ENCODE measurements at regions not wholly inside any gene's neighbourhood (a gene's known extent, or its start where the extent isn't known, plus 50 kb on each side); places are given as distances from the start of the nearest gene placed in this dataset.
"Not testable (repeated sequence)": the region's sequence is repeated elsewhere in the genome, so short reads cannot be mapped to it uniquely, and the experiment has no call there.

GRCh38 chr7:101757879-101758278 lies 59.5 kb upstream of the CUX1 start:
- no peak overlapping the region for H3K4me3 ChIP-seq (ENCODE audit: low read depth, low read length, poor library complexity, severe bottlenecking)
- H3K27me3 ChIP-seq (replicated peaks; ENCODE audit: insufficient read depth, low read depth, low read length, poor library complexity) = no peaks in the 10 kb centered on the region
- H3K4me1 ChIP-seq (ENCODE audit: insufficient read depth, low read length, poor library complexity, severe bottlenecking) = no peaks in the 10 kb centered on the region
- POLR2A ChIA-PET (ENCODE audit: low non-redundant PET) = no interaction called here
- intact Hi-C loops (cut with micrococcal nuclease; ENCODE audit: unreplicated experiment) = no loop called here
- no peak for DNase-seq (ENCODE audit: low spot score)
- no peaks in the 10 kb centered on the region for H3K36me3 ChIP-seq (ENCODE audit: insufficient read depth, low read length, poor library complexity, severe bottlenecking)
- TF ChIP-seq EZH2 (IDR thresholded peaks at IDR 0.05; ENCODE audit: borderline replicate concordance, low read depth, low read length, poor library complexity, severe bottlenecking) = no peak
- no peak for TF ChIP-seq CTCF (conservative IDR thresholded peaks at IDR 0.05; ENCODE audit: low read depth, low read length)
- CTCF ChIA-PET = no interaction called here
- BruUV-seq (replicated peaks) = no TSS peak
- H3K27ac ChIP-seq (ENCODE audit: low read depth, low read length, poor library complexity, severe bottlenecking) = no peak overlapping the region
- H3K9me3 ChIP-seq (ENCODE audit: low read depth, low read length, poor library complexity, severe bottlenecking) = no peaks in the 10 kb centered on the region

- H3K9me3 ChIP-seq (ENCODE audit: low read depth, low read length, poor library complexity, severe bottlenecking); intact Hi-C loops (cut with micrococcal nuclease; ENCODE audit: unreplicated experiment); POLR2A ChIA-PET (ENCODE audit: low non-redundant PET); H3K27me3 ChIP-seq (replicated peaks; ENCODE audit: insufficient read depth, low read depth, low read length, poor library complexity); CTCF ChIA-PET; H3K4me3 ChIP-seq (ENCODE audit: low read depth, low read length, poor library complexity, severe bottlenecking); H3K36me3 ChIP-seq (ENCODE audit: insufficient read depth, low read length, poor library complexity, severe bottlenecking); H3K4me1 ChIP-seq (ENCODE audit: insufficient read depth, low read length, poor library complexity, severe bottlenecking); DNase-seq (ENCODE audit: low spot score); BruUV-seq (replicated peaks); H3K27ac ChIP-seq (ENCODE audit: low read depth, low read length, poor library complexity, severe bottlenecking): not testable (repeated sequence)
Observed at GRCh38 chr7:101758519-101758918, 58.9 kb upstream of the CUX1 start.

GRCh38 chr7:101764221-101764620 lies 53.2 kb upstream of the CUX1 start:
- H3K27me3 ChIP-seq (replicated peaks; ENCODE audit: insufficient read depth, low read depth, low read length, poor library complexity) = no peaks in the 10 kb centered on the region
- H3K27ac ChIP-seq (ENCODE audit: low read depth, low read length, poor library complexity, severe bottlenecking) = no peak overlapping the region
- no peak for TF ChIP-seq EZH2 (IDR thresholded peaks at IDR 0.05; ENCODE audit: borderline replicate concordance, low read depth, low read length, poor library complexity, severe bottlenecking)
- no peak for TF ChIP-seq CTCF (conservative IDR thresholded peaks at IDR 0.05; ENCODE audit: low read depth, low read length)
- POLR2A ChIA-PET (ENCODE audit: low non-redundant PET) = no interaction called here
- intact Hi-C loops (cut with micrococcal nuclease; ENCODE audit: unreplicated experiment) = no loop called here
- CTCF ChIA-PET = no interaction called here
- BruUV-seq (replicated peaks) = no TSS peak
- H3K9me3 ChIP-seq (ENCODE audit: low read depth, low read length, poor library complexity, severe bottlenecking) = no peaks in the 10 kb centered on the region
- H3K4me1 ChIP-seq (ENCODE audit: insufficient read depth, low read length, poor library complexity, severe bottlenecking) = peaks cover 6% of the 10 kb centered on the region
- no peak overlapping the region for H3K4me3 ChIP-seq (ENCODE audit: low read depth, low read length, poor library complexity, severe bottlenecking)
- no peaks in the 10 kb centered on the region for H3K36me3 ChIP-seq (ENCODE audit: insufficient read depth, low read length, poor library complexity, severe bottlenecking)
- no peak for DNase-seq (ENCODE audit: low spot score)

- Histone ChIP-seq H3K36me3 (ENCODE audit: insufficient read depth, low read length, poor library complexity, severe bottlenecking) (no peaks in the 10 kb centered on the region), H3K4me1 (ENCODE audit: insufficient read depth, low read length, poor library complexity, severe bottlenecking) (peaks cover 6% of the 10 kb centered on the region), H3K4me3 (ENCODE audit: low read depth, low read length, poor library complexity, severe bottlenecking) (no peak overlapping the region), H3K9me3 (ENCODE audit: low read depth, low read length, poor library complexity, severe bottlenecking) (no peaks in the 10 kb centered on the region), H3K27ac (ENCODE audit: low read depth, low read length, poor library complexity, severe bottlenecking) (no peak overlapping the region), H3K27me3 (replicated peaks; ENCODE audit: insufficient read depth, low read depth, low read length, poor library complexity) (no peaks in the 10 kb centered on the region)
- intact Hi-C loops (cut with micrococcal nuclease; ENCODE audit: unreplicated experiment) = no loop called here
- BruUV-seq (replicated peaks) = no TSS peak
- TF ChIP-seq EZH2 (IDR thresholded peaks at IDR 0.05; ENCODE audit: borderline replicate concordance, low read depth, low read length, poor library complexity, severe bottlenecking) (no peak), CTCF (conservative IDR thresholded peaks at IDR 0.05; ENCODE audit: low read depth, low read length) (no peak)
- ChIA-PET CTCF (no interaction called here), POLR2A (ENCODE audit: low non-redundant PET) (no interaction called here)
- DNase-seq (ENCODE audit: low spot score) = no peak
Observed at GRCh38 chr7:101767544-101767943, 49.9 kb upstream of the CUX1 start.

Measured in A673 (cell line).